GM12878 (cell line): ENCODE measurements at regions not wholly inside any gene's neighbourhood (a gene's known extent, or its start where the extent isn't known, plus 50 kb on each side); places are given as distances from the start of the nearest gene placed in this dataset.

Experiments used
- ATAC-seq: fragments of 200-7000 bp; cut with Tn5 transposase; 3 replicates; pipeline ENCODE4 v1.9.1; 2020; ENCODE audit warnings: mild to moderate bottlenecking, moderate library complexity
- BruUV-seq: library from RNA; stranded (reverse); fragments of 400-500 nt; replicated peaks from 2 replicates; lab custom pipeline; 2021; lab: Mats Ljungman, UMichigan
- CTCF ChIA-PET: fragments of 300-600 bp; sonication (Branson Sonifier 250); formaldehyde crosslinking; extraction: SDS; loops from one replicate; lab custom pipeline; 2021; ENCODE audit warnings: inconsistent platforms; lab: Yijun Ruan, JAX
- POLR2A ChIA-PET: fragments of 350-600 bp; formaldehyde crosslinking; extraction: SDS; loops from one replicate; lab custom pipeline; 2021; ENCODE audit warnings: inconsistent platforms; lab: Charles Lee
- RAD21 ChIA-PET: fragments of 300-600 bp; sonication (Branson Sonifier 250); formaldehyde crosslinking; loops from one replicate; lab custom pipeline; 2023; ENCODE audit warnings: antibody characterized with exemption; ENCODE audit not compliant: unreplicated experiment; lab: Charles Lee
- SMC1A ChIA-PET: fragments of 300-600 bp; sonication (Branson Sonifier 250); formaldehyde crosslinking; loops from one replicate; lab custom pipeline; 2023; ENCODE audit not compliant: unreplicated experiment, uncharacterized antibody; lab: Charles Lee
- DNase-seq: peaks from one replicate; pipeline ENCODE4 v3.0.0-alpha.2; 2011; ENCODE audit warnings: low read depth, low spot score
- FAIRE-seq: peaks from 3 replicates; lab custom pipeline; 2011; peaks lifted over from hg19 to GRCh38; lab: Jason Lieb, UNC
- H2AFZ ChIP-seq: 2 replicates; pipeline ENCODE4 v1.6.0; 2011; ENCODE audit warnings: low read depth, low read length, control low read depth; ENCODE audit not compliant: control insufficient read depth
- H3K27ac ChIP-seq: 2 replicates; pipeline ENCODE4 v1.5.1; 2011; ENCODE audit warnings: control low read depth; ENCODE audit not compliant: control insufficient read depth, insufficient read depth
- H3K27me3 ChIP-seq, 2 experiments: replicated peaks in 1 of 2; 2 replicates each; pipeline versions ENCODE4 v1.6.0 to v1.6.1; 2011; ENCODE audit warnings: low read length in 1 of 2; ENCODE audit not compliant: control insufficient read depth in 2 of 2, insufficient read depth in 2 of 2
- H3K36me3 ChIP-seq, 2 experiments: 2 replicates each; pipeline ENCODE4 v1.5.1; 2011; ENCODE audit warnings: low read length in 1 of 2; ENCODE audit not compliant: control insufficient read depth in 2 of 2, insufficient read depth in 2 of 2
- H3K4me1 ChIP-seq: 2 replicates; pipeline ENCODE4 v1.6.1; 2011; ENCODE audit warnings: mild to moderate bottlenecking, low read length, moderate library complexity, mixed read lengths; ENCODE audit not compliant: control insufficient read depth, insufficient read depth
- H3K4me2 ChIP-seq: 2 replicates; pipeline ENCODE4 v1.6.0; 2011; ENCODE audit warnings: control low read depth; ENCODE audit not compliant: control insufficient read depth, insufficient read depth
- H3K4me3 ChIP-seq: fragments of 200-600 bp; sonication (generic); 2 replicates; pipeline ENCODE4 v1.5.1; 2016
- H3K79me2 ChIP-seq: 2 replicates; pipeline ENCODE4 v1.6.0; 2011; ENCODE audit warnings: low read length; ENCODE audit not compliant: control insufficient read depth, insufficient read depth
- H3K9ac ChIP-seq: 2 replicates; pipeline ENCODE4 v1.8.0; 2011; ENCODE audit warnings: low read length, control low read depth, mixed read lengths; ENCODE audit not compliant: control insufficient read depth, insufficient read depth
- H3K9me3 ChIP-seq: replicated peaks from 3 replicates; pipeline ENCODE4 v1.5.1; 2011; ENCODE audit warnings: mild to moderate bottlenecking, low read length; ENCODE audit not compliant: control insufficient read depth, insufficient read depth
- H4K20me1 ChIP-seq: 2 replicates; pipeline ENCODE4 v1.6.0; 2011; ENCODE audit not compliant: control insufficient read depth, insufficient read depth
- ATF2 ChIP-seq: IDR thresholded peaks from 2 replicates; pipeline ENCODE4 v1.6.1; 2012; ENCODE audit warnings: low read length, inconsistent platforms
- CREM ChIP-seq: IDR thresholded peaks from 2 replicates; pipeline ENCODE4 v1.6.1; 2014; ENCODE audit warnings: antibody characterized with exemption, low read depth
- FOS ChIP-seq: IDR thresholded peaks from 3 replicates; pipeline ENCODE4 v1.6.1; 2011; ENCODE audit warnings: borderline replicate concordance; ENCODE audit not compliant: insufficient read length; ENCODE audit errors: extremely low read depth
- NRF1 ChIP-seq: conservative IDR thresholded peaks from 2 replicates; pipeline ENCODE4 v1.6.1; 2011; ENCODE audit warnings: mild to moderate bottlenecking, low read depth, low read length, improper control_type of control experiment
- PKNOX1 ChIP-seq: fragments of 450-650 bp; IDR thresholded peaks from 2 replicates; pipeline ENCODE4 v1.6.1; 2016; ENCODE audit warnings: mild to moderate bottlenecking
- TCF7 ChIP-seq: IDR thresholded peaks from 2 replicates; pipeline ENCODE4 v1.6.1; 2014; ENCODE audit warnings: antibody characterized with exemption, borderline replicate concordance
- WGBS: methylation state at CpG from one replicate; pipeline ENCODE4 v1.1.6; 2016; ENCODE audit warnings: low lambda C conversion rate; ENCODE audit not compliant: insufficient replicate concordance, insufficient coverage; ENCODE audit errors: missing lambda C conversion rate; 5-methylcytosine and 5-hydroxymethylcytosine counted together
- in situ Hi-C: fragments of 300-500 bp; cut with MboI; formaldehyde crosslinking; loops from 9 replicates; pipeline ENCODE4 v1.14.3; 2018; ENCODE audit warnings: mixed read lengths
- intact Hi-C: fragments of 100-400 bp; cut with micrococcal nuclease; formaldehyde crosslinking; loops from one replicate; pipeline ENCODE4 v1.14.2; 2022; ENCODE audit not compliant: unreplicated experiment

- SMC1A ChIA-PET, result no interaction called here
- 91% methylated on average over 7 of the region's 7 CpGs for WGBS
- no peak for FAIRE-seq
Observed at GRCh38 chr11:33574331-33574730, 126.3 kb downstream of the C11orf91 start.

More at GRCh38 chr11:33574331-33574730, 126.3 kb downstream of the C11orf91 start:
- RAD21 ChIA-PET, result no interaction called here
- no peak overlapping the region for H3K9ac ChIP-seq
- in situ Hi-C loops (no loop called here), intact Hi-C loops (no loop called here)
- ATAC-seq (no peak), DNase-seq (no peak)
- H3K4me1 ChIP-seq, result peaks cover 12% of the 10 kb centered on the region
- H3K4me2 ChIP-seq, result no peak overlapping the region
- H4K20me1 ChIP-seq, result no peaks in the 10 kb centered on the region
- CTCF ChIA-PET, result interaction anchor here (1.1 to 1.5 kb wide), 2 partner anchors 168 to 214 kb away, joined by 3 to 5 read pairs; no protein-coding TSS in a partner anchor
- POLR2A ChIA-PET, result no interaction called here
- no peak overlapping the region for H3K4me3 ChIP-seq
- no peaks in the 10 kb centered on the region for H3K36me3 ChIP-seq
- no TSS peak for BruUV-seq
- H3K27ac ChIP-seq, result no peak overlapping the region
- peaks cover 0 to 3% of the 10 kb centered on the region in 2 experiments; a peak in 1 of 4 replicates for H3K27me3 ChIP-seq
- no peak overlapping the region for H2AFZ ChIP-seq
- H3K9me3 ChIP-seq, result peaks cover 3% of the 10 kb centered on the region; the same call in 2 of the 3 replicates
- H3K79me2 ChIP-seq, result no peaks in the 10 kb centered on the region
- TF ChIP-seq TCF7 (no peak), PKNOX1 (no peak), NRF1 (no peak), CREM (no peak), ATF2 (no peak), FOS (no peak)
- TF ChIP-seq, all 136 proteins: peak for 0
